Right lobe of liver (tissue), 6 donors: ENCODE measurements at regions not wholly inside any gene's neighbourhood (a gene's known extent, or its start where the extent isn't known, plus 50 kb on each side); places are given as distances from the start of the nearest gene placed in this dataset.

Experiments used
- ATAC-seq, 4 donors: fragments of 200-7000 bp; cut with Tn5 transposase; one replicate each; pipeline ENCODE4 v1.9.1; 2020; ENCODE audit warnings: mild to moderate bottlenecking in 4 of 4, moderate library complexity in 4 of 4
- DNase-seq, 3 donors: peaks; one replicate each; pipeline ENCODE4 v3.0.0-alpha.2; 2020
- H3K27ac ChIP-seq, 3 donors: fragments of 200-600 bp; one replicate each; pipeline ENCODE4 v1.8.0; 2022
- H3K27me3 ChIP-seq, 2 donors: fragments of 200-600 bp; one replicate each; pipeline ENCODE4 v1.8.0; 2022
- H3K36me3 ChIP-seq, 4 donors: fragments of 200-600 bp; sonication (generic) in 1 of 4; one replicate each; pipeline versions ENCODE4 v1.5.1 to v1.8.0; 2017 to 2022; ENCODE audit warnings: control low read depth in 1 of 4
- H3K4me1 ChIP-seq, 4 donors: fragments of 200-600 bp; sonication (generic) in 1 of 4; one replicate each; pipeline versions ENCODE4 v1.5.1 to v1.8.0; 2017 to 2022; ENCODE audit warnings: control low read depth in 1 of 4
- H3K4me3 ChIP-seq, 3 donors: fragments of 200-600 bp; one replicate each; pipeline ENCODE4 v1.8.0; 2022
- H3K9me3 ChIP-seq, 4 donors: fragments of 200-600 bp; sonication (generic) in 1 of 4; one replicate each; pipeline versions ENCODE4 v1.5.1 to v1.8.0; 2017 to 2022; ENCODE audit warnings: control low read depth in 1 of 4
- POLR2A ChIP-seq: fragments of 450-650 bp; IDR thresholded peaks from one replicate; pipeline ENCODE4 v1.6.1; 2017; ENCODE audit warnings: antibody characterized with exemption, mild to moderate bottlenecking
- WGBS: methylation state at CpG from one replicate; pipeline ENCODE4 v1.1.6; 2018; ENCODE audit warnings: low coverage, low lambda C conversion rate; ENCODE audit not compliant: insufficient coverage; ENCODE audit errors: missing lambda C conversion rate; 5-methylcytosine and 5-hydroxymethylcytosine counted together
- intact Hi-C, 2 donors: fragments of 100-400 bp; cut with DNase I; formaldehyde crosslinking; loops; one replicate each; pipeline versions ENCODE4 v1.11.2 to v1.14.1; 2022
- TF ChIP-seq, protein P1 (sequence below), 4 donors: fragments of 200-600 bp in 3 of 4; fragments of 450-650 bp in 1 of 4; IDR thresholded peaks; one replicate each; pipeline versions ENCODE4 v1.5.1 to v1.8.0; 2016 to 2022; ENCODE audit warnings: antibody characterized with exemption in 4 of 4, mild to moderate bottlenecking in 2 of 4
- donor health status: DM: no; HTN: yes; CAD: no.
- donor health status: DM: no; HTN: no; CAD: no.
- donor health status: DM: no; HTN: no; CAD: no.
- donor health status: DM: no; HTN: yes; CAD: no.
- donor health status: DM: no; HTN: yes; CAD: no.

DNA sequence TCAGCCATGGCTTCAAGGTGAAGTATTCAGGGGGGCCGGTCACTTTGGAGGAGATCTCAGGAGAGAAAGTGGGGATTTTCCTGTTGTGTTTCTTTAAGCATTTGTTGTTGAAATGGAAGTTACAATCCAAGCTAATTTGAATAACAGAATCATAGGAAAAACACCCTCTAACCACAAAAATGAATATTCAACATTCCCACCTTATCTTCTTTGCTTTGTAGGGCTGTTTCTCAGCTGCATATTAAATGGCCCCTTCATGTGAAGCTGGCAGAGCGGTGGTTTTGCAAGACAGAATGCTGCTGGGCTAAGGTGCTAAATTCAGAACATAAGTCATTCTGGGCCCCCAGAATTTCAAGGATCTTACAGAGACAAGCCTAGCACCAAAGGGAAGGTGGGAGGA is 279.0 kb downstream of the RRAGC start:
- Histone ChIP-seq H3K4me1 (no peaks in the 10 kb centered on the region), H3K4me3 (no peak overlapping the region), H3K27ac (no peak overlapping the region), H3K9me3 (no peaks in the 10 kb centered on the region), H3K36me3 (no peaks in the 10 kb centered on the region), H3K27me3 (no peaks in the 10 kb centered on the region)
- no peak for ATAC-seq
- intact Hi-C loops: no loop called here
- 51% methylated on average over 2 of the region's 2 CpGs for WGBS
- no peak for TF ChIP-seq POLR2A
- TF ChIP-seq, protein P1, sequence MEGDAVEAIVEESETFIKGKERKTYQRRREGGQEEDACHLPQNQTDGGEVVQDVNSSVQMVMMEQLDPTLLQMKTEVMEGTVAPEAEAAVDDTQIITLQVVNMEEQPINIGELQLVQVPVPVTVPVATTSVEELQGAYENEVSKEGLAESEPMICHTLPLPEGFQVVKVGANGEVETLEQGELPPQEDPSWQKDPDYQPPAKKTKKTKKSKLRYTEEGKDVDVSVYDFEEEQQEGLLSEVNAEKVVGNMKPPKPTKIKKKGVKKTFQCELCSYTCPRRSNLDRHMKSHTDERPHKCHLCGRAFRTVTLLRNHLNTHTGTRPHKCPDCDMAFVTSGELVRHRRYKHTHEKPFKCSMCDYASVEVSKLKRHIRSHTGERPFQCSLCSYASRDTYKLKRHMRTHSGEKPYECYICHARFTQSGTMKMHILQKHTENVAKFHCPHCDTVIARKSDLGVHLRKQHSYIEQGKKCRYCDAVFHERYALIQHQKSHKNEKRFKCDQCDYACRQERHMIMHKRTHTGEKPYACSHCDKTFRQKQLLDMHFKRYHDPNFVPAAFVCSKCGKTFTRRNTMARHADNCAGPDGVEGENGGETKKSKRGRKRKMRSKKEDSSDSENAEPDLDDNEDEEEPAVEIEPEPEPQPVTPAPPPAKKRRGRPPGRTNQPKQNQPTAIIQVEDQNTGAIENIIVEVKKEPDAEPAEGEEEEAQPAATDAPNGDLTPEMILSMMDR (IDR thresholded peaks at IDR 0.05): no peak
- no peak for DNase-seq

DNA sequence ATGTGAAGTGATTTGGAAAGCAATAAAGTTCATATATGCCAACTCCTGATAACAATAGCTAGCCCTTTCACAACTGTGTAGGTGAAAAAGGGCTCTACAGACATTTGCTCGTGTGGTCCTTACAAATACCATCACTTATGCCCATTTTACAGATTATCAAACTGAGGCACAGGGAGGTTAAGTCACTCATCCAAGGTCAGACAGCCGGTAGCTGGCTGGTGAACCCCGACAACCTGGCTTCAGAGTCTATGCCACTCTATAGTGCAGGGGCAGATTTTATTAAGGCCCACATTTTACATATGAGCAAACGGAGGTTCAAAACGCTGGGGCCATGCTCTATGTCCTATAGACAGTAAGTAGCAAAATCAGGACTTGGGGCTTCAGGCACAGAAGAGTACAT is 280.5 kb downstream of the RRAGC start:
- Histone ChIP-seq H3K4me3 (no peak overlapping the region), H3K4me1 (no peaks in the 10 kb centered on the region), H3K27ac (no peak overlapping the region), H3K27me3 (no peaks in the 10 kb centered on the region), H3K9me3 (no peaks in the 10 kb centered on the region), H3K36me3 (no peaks in the 10 kb centered on the region)
- no peak for TF ChIP-seq POLR2A
- TF ChIP-seq, protein P1 (IDR thresholded peaks at IDR 0.05): no peak
- no peak for ATAC-seq
- peak in 1 of 3 donors; percentile 5 for DNase-seq
- intact Hi-C loops: no loop called here
- 49% methylated on average over 5 of the region's 5 CpGs for WGBS

DNA sequence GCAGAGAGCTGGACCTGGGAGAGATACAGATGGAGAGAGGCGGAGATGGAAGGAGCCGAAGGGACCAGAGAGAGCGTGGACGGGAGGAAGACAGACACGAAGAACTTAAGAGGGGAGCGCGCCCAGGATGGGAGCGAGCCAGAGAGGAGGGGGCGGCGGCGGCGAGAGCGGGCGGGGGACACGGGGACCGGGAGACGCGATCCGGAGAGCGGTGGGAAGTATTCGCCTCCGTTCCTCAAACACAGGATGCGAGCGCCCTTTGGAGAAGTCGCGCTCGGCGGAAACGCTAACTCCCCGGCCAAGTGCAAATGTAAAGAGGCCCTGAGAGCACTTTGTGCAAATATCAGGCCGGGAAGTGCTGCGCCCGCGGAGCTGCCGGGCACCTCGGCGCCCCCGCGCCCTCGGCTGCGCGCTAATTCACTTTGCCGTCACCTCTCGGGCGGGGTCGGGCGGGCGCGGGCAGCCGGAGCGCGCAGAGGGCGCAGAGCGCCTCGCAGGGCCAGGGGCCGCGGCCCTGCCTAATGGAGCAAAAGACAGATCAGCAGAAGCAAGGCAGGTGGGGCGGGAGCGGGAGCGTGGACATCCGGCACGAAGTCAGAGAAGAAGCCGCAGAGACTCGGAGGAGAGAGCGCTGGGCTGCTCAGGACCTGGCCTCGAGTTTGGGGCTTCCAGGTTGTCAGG is 281.2 kb downstream of the RRAGC start:
- TF ChIP-seq POLR2A: no peak
- TF ChIP-seq, protein P1 (IDR thresholded peaks at IDR 0.05): no peak
- Histone ChIP-seq H3K4me1 (no peaks in the 10 kb centered on the region), H3K4me3 (no peak overlapping the region), H3K36me3 (no peaks in the 10 kb centered on the region), H3K27me3 (no peaks in the 10 kb centered on the region), H3K9me3 (no peaks in the 10 kb centered on the region), H3K27ac (no peak overlapping the region)
- ATAC-seq (no peak), DNase-seq (peak in 2 of 3 donors; percentile 27 to 39)
- 8% methylated on average over 9 of the region's 66 CpGs for WGBS
- intact Hi-C loops: no loop called here

DNA sequence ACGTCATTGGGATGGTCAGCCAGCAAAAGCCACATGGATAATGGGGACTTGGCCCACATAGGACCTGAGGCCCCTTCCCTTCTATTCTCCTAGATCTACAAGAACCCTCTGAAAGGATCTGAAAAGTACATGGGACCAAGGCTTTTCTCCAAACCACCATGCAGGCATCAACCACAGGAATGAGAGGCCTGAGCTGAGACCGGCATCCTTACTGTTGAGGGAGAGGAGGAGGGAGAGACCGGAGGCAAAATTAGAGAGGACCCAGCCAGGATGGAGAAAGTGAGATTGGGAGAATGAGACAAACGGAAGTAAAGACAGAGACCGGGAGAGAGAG is 281.7 kb downstream of the RRAGC start:
- intact Hi-C loops: no loop called here
- H3K4me3 ChIP-seq: no peak overlapping the region

More for the DNA sequence above, 281.7 kb downstream of the RRAGC start:
- TF ChIP-seq POLR2A: no peak
- TF ChIP-seq, protein P1 (IDR thresholded peaks at IDR 0.05): no peak
- Histone ChIP-seq H3K9me3 (no peaks in the 10 kb centered on the region), H3K4me1 (no peaks in the 10 kb centered on the region), H3K27ac (no peak overlapping the region), H3K36me3 (no peaks in the 10 kb centered on the region), H3K27me3 (no peaks in the 10 kb centered on the region)
- DNase-seq: no peak
- no peak for ATAC-seq
- WGBS: 15% methylated on average over 5 of the region's 5 CpGs
